A549 (cell line): ENCODE measurements at regions not wholly inside any gene's neighbourhood (a gene's known extent, or its start where the extent isn't known, plus 50 kb on each side); places are given as distances from the start of the nearest gene placed in this dataset.

Source experiments
- ATAC-seq, 2 experiments: fragments of 200-7000 bp in 1 of 2; fragments of >200 bp in 1 of 2; cut with Nextera tagmentation in 1 of 2; cut with Tn5 transposase in 1 of 2; 3 replicates each; pipeline versions ENCODE4 v1.8.0 to v1.9.1; 2018 to 2020; ENCODE audit warnings: mild to moderate bottlenecking in 1 of 2, moderate library complexity in 1 of 2
- CTCF ChIA-PET: fragments of 300-600 bp; sonication (Branson Sonifier 250); formaldehyde crosslinking; extraction: SDS; loops from one replicate; lab custom pipeline; 2021; ENCODE audit warnings: antibody characterized with exemption, inconsistent platforms; lab: Yijun Ruan, JAX
- POLR2A ChIA-PET: fragments of 350-600 bp; formaldehyde crosslinking; extraction: SDS; loops from one replicate; lab custom pipeline; 2021; ENCODE audit warnings: antibody characterized with exemption, inconsistent platforms; lab: Yijun Ruan, JAX
- DNase-seq, 2 experiments: peaks; one replicate each; pipeline versions ENCODE4 v3.0.0 to v3.0.0-alpha.2; 2011 to 2016; ENCODE audit warnings: low read depth in 1 of 2, low spot score in 1 of 2
- FAIRE-seq: peaks from 2 replicates; lab custom pipeline; 2011; peaks lifted over from hg19 to GRCh38; lab: Jason Lieb, UNC
- H3K27ac ChIP-seq, 2 experiments: fragments of >200 bp; sonication (Bioruptor Twin); formaldehyde crosslinking; 3 replicates each; pipeline ENCODE4 v1.5.1; 2016 to 2017
- H3K4me1 ChIP-seq: fragments of >200 bp; sonication (Bioruptor Twin); formaldehyde crosslinking; 3 replicates; pipeline ENCODE4 v1.6.1; 2016
- H3K4me2 ChIP-seq: fragments of >200 bp; sonication (Bioruptor Twin); formaldehyde crosslinking; 3 replicates; pipeline ENCODE4 v1.6.1; 2016
- H3K4me3 ChIP-seq: fragments of >200 bp; sonication (Bioruptor Twin); formaldehyde crosslinking; 3 replicates; pipeline ENCODE4 v1.5.1; 2016
- H3K9me3 ChIP-seq: fragments of >200 bp; sonication (Bioruptor Twin); formaldehyde crosslinking; 3 replicates; pipeline ENCODE4 v1.6.1; 2016
- ATOH8 ChIP-seq: fragments of 250-450 bp; sonication (Bioruptor Pico); IDR thresholded peaks from 2 replicates; pipeline ENCODE4 v1.5.0; 2020; ENCODE audit warnings: low read depth, mild to moderate bottlenecking, moderate library complexity
- BHLHE40 ChIP-seq: IDR thresholded peaks from 2 replicates; pipeline ENCODE4 v1.6.1; 2012; ENCODE audit warnings: low read depth, low read length, inconsistent platforms
- CBX8 ChIP-seq: fragments of 200-600 bp; sonication (generic); IDR thresholded peaks from 2 replicates; pipeline ENCODE4 v1.6.1; 2016
- CEBPB ChIP-seq, 2 experiments: fragments of >200 bp in 1 of 2; sonication (Bioruptor Twin) in 1 of 2; formaldehyde crosslinking in 1 of 2; IDR thresholded peaks; 2 replicates each; pipeline ENCODE4 v1.6.1; 2012 to 2016
- CHD2 ChIP-seq: fragments of 150-350 bp; IDR thresholded peaks from 2 replicates; pipeline ENCODE4 v1.6.1; 2014; ENCODE audit warnings: low read length; ENCODE audit not compliant: partially characterized antibody
- EHF ChIP-seq: fragments of 250-450 bp; sonication (Bioruptor Pico); IDR thresholded peaks from 2 replicates; pipeline ENCODE4 v1.5.0; 2020; ENCODE audit warnings: mild to moderate bottlenecking
- ESRRA ChIP-seq: fragments of 150-350 bp; IDR thresholded peaks from 2 replicates; pipeline ENCODE4 v1.6.1; 2014; ENCODE audit warnings: mild to moderate bottlenecking, low read length, borderline replicate concordance
- FOSL2 ChIP-seq, 2 experiments: fragments of 450-650 bp in 1 of 2; fragments of >200 bp in 1 of 2; sonication (Bioruptor Twin) in 1 of 2; formaldehyde crosslinking; IDR thresholded peaks; 2 replicates each; pipeline versions ENCODE4 v1.5.0 to v1.6.1; 2016 to 2020; ENCODE audit warnings: mild to moderate bottlenecking in 1 of 2, moderate library complexity in 1 of 2
- FOXS1 ChIP-seq: fragments of 250-450 bp; sonication (Bioruptor Pico); IDR thresholded peaks from 2 replicates; pipeline ENCODE4 v1.5.0; 2020; ENCODE audit warnings: mild to moderate bottlenecking, moderate library complexity
- GATA3 ChIP-seq: IDR thresholded peaks from 2 replicates; pipeline ENCODE4 v1.6.1; 2012; ENCODE audit warnings: borderline replicate concordance
- HDAC2 ChIP-seq: fragments of 200-600 bp; sonication (generic); IDR thresholded peaks from 2 replicates; pipeline ENCODE4 v1.6.1; 2016
- HEYL ChIP-seq: fragments of 250-450 bp; sonication (Bioruptor Pico); IDR thresholded peaks from 2 replicates; pipeline ENCODE4 v1.8.0; 2021; ENCODE audit warnings: mild to moderate bottlenecking, moderate library complexity
- HOXA7 ChIP-seq: fragments of 250-450 bp; sonication (Bioruptor Pico); IDR thresholded peaks from 2 replicates; pipeline ENCODE4 v1.5.0; 2020; ENCODE audit warnings: mild to moderate bottlenecking, moderate library complexity
- JUN ChIP-seq, 2 experiments: fragments of >200 bp; sonication (Bioruptor Twin); formaldehyde crosslinking; IDR thresholded peaks; 2 replicates in 1 of 2; 3 replicates in 1 of 2; pipeline ENCODE4 v1.6.1; 2016 to 2017
- JUNB ChIP-seq: fragments of >200 bp; sonication (Bioruptor Twin); formaldehyde crosslinking; IDR thresholded peaks from 2 replicates; pipeline ENCODE4 v1.6.1; 2016
- KDM1A ChIP-seq: fragments of 200-600 bp; sonication (generic); IDR thresholded peaks from 2 replicates; pipeline ENCODE4 v1.6.1; 2016; ENCODE audit warnings: low read depth, mild to moderate bottlenecking
- MAFK ChIP-seq: fragments of 450-650 bp; IDR thresholded peaks from 2 replicates; pipeline ENCODE4 v1.6.1; 2014; ENCODE audit not compliant: partially characterized antibody
- NFE2L2 ChIP-seq: fragments of 150-350 bp; conservative IDR thresholded peaks from 2 replicates; pipeline ENCODE4 v1.6.1; 2014; ENCODE audit warnings: low read length
- PBX3 ChIP-seq: IDR thresholded peaks from 2 replicates; pipeline ENCODE4 v1.6.1; 2012
- PHF8 ChIP-seq: fragments of 200-600 bp; sonication (generic); IDR thresholded peaks from 2 replicates; pipeline ENCODE4 v1.6.1; 2016; ENCODE audit warnings: low read depth, mild to moderate bottlenecking, antibody characterized with exemption, moderate library complexity, borderline replicate concordance
- POLR2A ChIP-seq: IDR thresholded peaks from 2 replicates; pipeline ENCODE4 v1.6.1; 2012; ENCODE audit warnings: mild to moderate bottlenecking, low read length
- RARB ChIP-seq: fragments of 250-450 bp; sonication (Bioruptor Pico); IDR thresholded peaks from 2 replicates; pipeline ENCODE4 v1.8.0; 2021; ENCODE audit warnings: mild to moderate bottlenecking, moderate library complexity
- REST ChIP-seq: fragments of 200-600 bp; sonication (generic); IDR thresholded peaks from 2 replicates; pipeline ENCODE4 v1.6.1; 2016; ENCODE audit warnings: antibody characterized with exemption, mild to moderate bottlenecking, moderate library complexity
- RFX5 ChIP-seq: fragments of 450-650 bp; IDR thresholded peaks from 2 replicates; pipeline ENCODE4 v1.7.1; 2014; ENCODE audit warnings: antibody characterized with exemption, mild to moderate bottlenecking, moderate library complexity
- RNF2 ChIP-seq: fragments of 200-600 bp; sonication (generic); IDR thresholded peaks from 2 replicates; pipeline ENCODE4 v1.6.1; 2016; ENCODE audit warnings: low read depth, mild to moderate bottlenecking, antibody characterized with exemption, moderate library complexity, borderline replicate concordance
- SMC3 ChIP-seq: fragments of >200 bp; sonication (Bioruptor Twin); formaldehyde crosslinking; IDR thresholded peaks from 3 replicates; pipeline ENCODE4 v1.6.1; 2018; ENCODE audit warnings: inconsistent platforms
- TP53 ChIP-seq: fragments of 250-450 bp; sonication (Bioruptor Pico); IDR thresholded peaks from 2 replicates; pipeline ENCODE4 v1.5.0; 2021; ENCODE audit warnings: mild to moderate bottlenecking, moderate library complexity
- USF2 ChIP-seq: fragments of 450-650 bp; IDR thresholded peaks from 2 replicates; pipeline ENCODE4 v1.6.1; 2014; ENCODE audit warnings: antibody characterized with exemption
- ZC3H11A ChIP-seq: fragments of 450-650 bp; IDR thresholded peaks from 2 replicates; pipeline ENCODE4 v1.6.1; 2014; ENCODE audit warnings: antibody characterized with exemption, mild to moderate bottlenecking
- ZSCAN20 ChIP-seq: fragments of 250-450 bp; sonication (Bioruptor Pico); IDR thresholded peaks from 2 replicates; pipeline ENCODE4 v1.8.0; 2022; ENCODE audit warnings: mild to moderate bottlenecking, moderate library complexity
- WGBS: methylation state at CpG from one replicate; pipeline ENCODE4 v1.1.6; 2017; ENCODE audit errors: missing lambda C conversion rate; 5-methylcytosine and 5-hydroxymethylcytosine counted together

GRCh38 chr21:18715606-18716005 lies 312.0 kb upstream of the TMPRSS15 start:
- no peak overlapping the region for H3K4me2 ChIP-seq
- no peak for DNase-seq
- 23% methylated on average over 3 of the region's 3 CpGs for WGBS
- CTCF ChIA-PET: no interaction called here
- H3K9me3 ChIP-seq: no peaks in the 10 kb centered on the region
- POLR2A ChIA-PET: no interaction called here
- H3K27ac ChIP-seq: no peak overlapping the region
- H3K4me1 ChIP-seq: no peaks in the 10 kb centered on the region
- TF ChIP-seq KDM1A (no peak), CBX8 (no peak), RNF2 (no peak), SMC3 (no peak), REST (no peak), GATA3 (no peak), ZSCAN20 (no peak), FOXS1 (CRISPR knock-in tag) (no peak), EHF (CRISPR knock-in tag) (no peak), JUNB (no peak), POLR2A (no peak), PHF8 (no peak), BHLHE40 (no peak), USF2 (no peak), NFE2L2 (no peak), RFX5 (no peak), HDAC2 (no peak), HOXA7 (CRISPR knock-in tag) (no peak)
- no peak overlapping the region for H3K4me3 ChIP-seq
- no peak for ATAC-seq
- FAIRE-seq: no peak

GRCh38 chr21:18716578-18717138 lies 313.1 kb upstream of the TMPRSS15 start:
- CTCF ChIA-PET: no interaction called here
- Histone ChIP-seq H3K4me3 (no peak overlapping the region), H3K4me1 (no peaks in the 10 kb centered on the region), H3K4me2 (no peak overlapping the region), H3K9me3 (no peaks in the 10 kb centered on the region)
- WGBS: 4% methylated on average over 5 of the region's 5 CpGs
- ATAC-seq: no peak
- POLR2A ChIA-PET: no interaction called here
- no peak for DNase-seq
- FAIRE-seq: no peak
- TF ChIP-seq TP53 (CRISPR knock-in tag): no peak
- no peak for TF ChIP-seq FOSL2 (IDR thresholded peaks at IDR 0.05)
- TF ChIP-seq FOSL2 (CRISPR knock-in tag; IDR thresholded peaks at IDR 0.05): no peak
- no peak for TF ChIP-seq CEBPB (IDR thresholded peaks at IDR 0.05)
- no peak for TF ChIP-seq REST
- TF ChIP-seq SMC3: no peak
- TF ChIP-seq RARB (CRISPR knock-in tag): no peak
- TF ChIP-seq EHF (CRISPR knock-in tag): no peak
- no peak for TF ChIP-seq JUNB
- TF ChIP-seq JUN (IDR thresholded peaks at IDR 0.05): no peak
- TF ChIP-seq ATOH8: no peak
- TF ChIP-seq HDAC2: no peak
- TF ChIP-seq BHLHE40: no peak
- TF ChIP-seq CHD2: no peak
- TF ChIP-seq ESRRA: no peak
- no peak for TF ChIP-seq RNF2
- TF ChIP-seq HEYL: no peak
- TF ChIP-seq ZC3H11A: no peak
- TF ChIP-seq MAFK: no peak
- no peak for TF ChIP-seq PBX3
- no peak for TF ChIP-seq HOXA7 (CRISPR knock-in tag)
- TF ChIP-seq, all 56 proteins: peak for 0
- H3K27ac ChIP-seq: no peak overlapping the region
